ENCODE measurements at regions not wholly inside any gene's neighbourhood (a gene's known extent, or its start where the extent isn't known, plus 50 kb on each side); places are given as distances from the start of the nearest gene placed in this dataset.
A peak's percentile ranks its signal among the peaks of the same experiment; 100 is the strongest.
"Not testable (repeated sequence)": the region's sequence is repeated elsewhere in the genome, so short reads cannot be mapped to it uniquely, and the experiment has no call there.

DNA sequence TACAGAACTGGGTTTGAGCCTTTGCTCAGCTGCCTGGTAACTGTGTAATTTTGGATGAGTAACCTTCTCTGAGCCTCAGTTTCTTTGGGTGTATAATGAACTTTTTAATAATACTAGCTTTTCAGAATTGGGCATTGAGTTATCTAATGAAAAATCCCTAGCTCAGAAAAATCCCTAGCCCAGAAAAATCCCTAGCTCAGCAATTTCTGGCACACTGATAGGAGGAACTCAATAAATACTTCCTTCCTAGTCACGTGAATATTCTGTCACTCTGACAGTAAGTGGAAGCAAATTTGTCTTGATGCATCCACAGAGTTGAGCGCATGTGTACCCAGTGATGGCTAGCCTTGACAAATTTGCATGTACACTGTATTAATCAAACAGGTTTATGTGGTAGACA is 817.6 kb downstream of the XPNPEP1 start:
- DNase-seq (ENCODE audit: low spot score): no peak
- FAIRE-seq: no peak

DNA sequence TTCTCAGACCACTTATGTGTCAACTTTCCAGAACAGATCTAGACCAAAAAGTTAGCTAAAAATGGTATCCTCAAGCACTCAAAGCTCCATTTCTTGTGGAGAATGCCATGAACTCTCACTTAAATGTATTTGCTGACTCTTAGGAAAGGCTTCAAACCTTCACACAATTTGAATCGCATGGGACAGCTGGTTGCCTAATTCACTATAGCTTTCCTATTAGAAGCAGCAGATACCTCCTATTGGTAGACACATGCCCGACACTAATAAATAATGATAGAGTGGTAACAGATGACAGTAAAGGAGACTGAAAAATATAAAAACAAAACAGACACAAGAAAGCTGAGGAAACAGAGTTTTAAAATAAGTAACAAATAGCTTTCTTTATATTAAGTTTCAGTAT is 818.5 kb downstream of the XPNPEP1 start:
- FAIRE-seq (no peak), DNase-seq (ENCODE audit: low spot score) (no peak)

GRCh38 chr10:109103278-109103677 is 820.0 kb downstream of the XPNPEP1 start:
- FAIRE-seq: no peak

DNA sequence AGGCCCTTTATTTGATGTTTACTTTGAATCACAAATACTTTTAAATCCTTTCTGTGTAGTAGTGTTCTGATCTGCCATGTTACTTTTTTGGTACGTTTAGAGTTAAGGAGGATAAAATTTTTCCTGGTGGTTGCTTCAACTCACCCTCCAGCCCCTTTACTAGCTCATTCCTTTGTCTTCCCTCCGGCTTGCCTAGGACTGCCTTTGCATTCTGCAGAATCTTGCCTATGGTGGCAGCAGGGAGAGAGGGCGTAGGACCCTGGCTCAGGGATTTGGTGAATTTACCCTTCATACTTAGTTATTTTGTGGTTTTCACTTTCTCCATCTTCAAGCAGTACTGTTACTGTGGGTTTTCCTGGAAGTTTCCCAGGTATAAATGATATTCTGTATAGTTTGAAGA is 833.5 kb downstream of the XPNPEP1 start:
- DNase-seq (ENCODE audit: low spot score) (no peak), FAIRE-seq (no peak)

More at GRCh38 chr10:109103278-109103677, 820.0 kb downstream of the XPNPEP1 start:
- DNase-seq (ENCODE audit: low spot score): no peak

- FAIRE-seq: no peak
- DNase-seq (ENCODE audit: low spot score): no peak
These were observed 851.8 kb downstream of the XPNPEP1 start for GRCh38 chr10:109071539-109071938.

- DNase-seq (ENCODE audit: low spot score): no peak
- no peak for FAIRE-seq
These were observed 852.8 kb downstream of the XPNPEP1 start for GRCh38 chr10:109070492-109070891.

DNA sequence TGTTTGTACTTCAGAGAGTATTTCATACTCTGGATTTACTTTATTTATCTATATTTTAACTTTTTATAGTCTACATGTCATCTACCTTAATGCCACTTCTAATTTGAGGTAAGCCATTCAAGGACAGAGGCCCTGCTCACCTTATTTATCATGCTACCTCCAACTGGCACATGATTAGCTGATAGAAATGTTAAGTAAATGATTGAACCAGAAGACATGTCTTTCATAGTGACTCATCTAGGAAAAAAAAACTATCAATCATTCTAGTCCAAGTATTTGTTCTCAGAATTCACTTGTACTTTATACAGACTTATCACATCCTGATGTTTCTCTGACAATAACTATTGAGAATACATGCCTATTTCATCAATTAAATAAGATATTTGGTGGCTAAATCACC is 856.3 kb downstream of the XPNPEP1 start:
- FAIRE-seq: peak; percentile 83

GRCh38 chr10:109065821-109066220 is 857.5 kb downstream of the XPNPEP1 start:
- no peak for DNase-seq (ENCODE audit: low spot score)
- FAIRE-seq: no peak

More for the DNA sequence above, 856.3 kb downstream of the XPNPEP1 start:
- peak; percentile 55 for DNase-seq (ENCODE audit: low spot score)

- DNase-seq (ENCODE audit: low spot score) (peak; percentile 81), FAIRE-seq (peak; percentile 76)
These were observed 860.9 kb downstream of the XPNPEP1 start for GRCh38 chr10:109062371-109062770.

DNA sequence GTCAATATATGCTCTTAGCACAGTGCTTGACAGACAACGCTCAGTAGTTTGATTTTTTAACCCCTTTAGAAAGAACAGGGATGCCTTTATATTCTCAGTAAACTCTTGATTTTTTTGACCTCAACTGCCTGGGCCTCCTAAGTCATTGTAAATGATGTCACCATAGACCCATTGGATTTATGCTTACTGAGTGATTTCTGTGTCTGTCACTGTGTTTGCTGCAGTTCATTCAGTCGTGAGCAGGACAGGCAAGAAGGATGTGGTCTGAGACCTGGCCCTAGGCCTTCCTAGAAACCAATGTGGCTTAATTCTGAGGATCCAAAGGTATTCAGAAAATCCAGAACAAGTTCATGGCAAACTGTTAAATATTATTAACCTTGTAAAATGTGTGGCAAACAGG is 868.1 kb downstream of the XPNPEP1 start:
- no peak for FAIRE-seq

DNA sequence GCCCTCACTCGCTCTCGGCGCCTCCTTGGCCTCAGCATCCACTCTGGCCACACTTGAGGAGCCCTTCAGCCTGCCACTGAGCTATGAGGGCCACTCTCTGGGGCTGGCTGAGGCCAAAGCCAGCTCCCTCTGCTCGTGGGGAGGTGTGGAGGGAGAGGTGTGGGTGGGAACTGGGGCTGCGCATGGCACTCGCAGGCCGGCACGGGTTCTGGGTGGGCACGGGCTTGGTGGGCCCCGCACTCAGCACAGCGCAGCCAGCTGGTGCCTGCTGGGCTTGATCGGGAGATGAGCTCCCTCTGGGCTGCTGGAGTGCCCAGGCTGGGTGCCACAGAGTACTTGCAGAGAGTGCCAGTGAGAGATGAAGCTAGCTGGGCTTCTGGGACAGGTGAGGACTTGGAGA is 875.5 kb downstream of the XPNPEP1 start:
- no peak for FAIRE-seq
- DNase-seq (ENCODE audit: low spot score): no peak

More for the DNA sequence above, 868.1 kb downstream of the XPNPEP1 start:
- peak; percentile 42 for DNase-seq (ENCODE audit: low spot score)

GRCh38 chr10:109046427-109046826 is 876.9 kb downstream of the XPNPEP1 start:
- not testable (repeated sequence) for DNase-seq (ENCODE audit: low spot score); FAIRE-seq

DNA sequence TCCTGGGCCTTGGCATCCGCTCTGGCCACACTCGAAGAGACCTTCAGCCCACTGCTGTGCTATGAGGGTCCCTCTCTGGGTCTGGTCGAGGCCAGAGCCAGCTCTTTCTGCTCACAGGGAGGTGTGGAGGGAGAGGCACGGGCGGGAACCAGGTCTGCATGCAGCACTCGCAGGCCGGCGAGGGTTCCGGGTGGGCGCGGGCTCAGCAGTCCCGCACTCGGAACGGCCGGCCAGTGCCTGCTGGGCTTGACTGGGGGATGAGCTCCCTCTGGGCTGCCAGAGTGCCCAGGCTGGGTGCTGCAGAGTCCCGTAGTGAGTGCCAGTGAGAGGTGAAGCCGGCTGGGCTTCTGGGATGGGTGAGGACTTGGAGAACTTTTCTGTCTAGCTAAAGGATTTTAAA is 882.7 kb downstream of the XPNPEP1 start:
- no peak for DNase-seq (ENCODE audit: low spot score)
- FAIRE-seq: no peak

- FAIRE-seq: no peak
- DNase-seq (ENCODE audit: low spot score): no peak
These were observed 885.3 kb downstream of the XPNPEP1 start for GRCh38 chr10:109037978-109038377.

DNA sequence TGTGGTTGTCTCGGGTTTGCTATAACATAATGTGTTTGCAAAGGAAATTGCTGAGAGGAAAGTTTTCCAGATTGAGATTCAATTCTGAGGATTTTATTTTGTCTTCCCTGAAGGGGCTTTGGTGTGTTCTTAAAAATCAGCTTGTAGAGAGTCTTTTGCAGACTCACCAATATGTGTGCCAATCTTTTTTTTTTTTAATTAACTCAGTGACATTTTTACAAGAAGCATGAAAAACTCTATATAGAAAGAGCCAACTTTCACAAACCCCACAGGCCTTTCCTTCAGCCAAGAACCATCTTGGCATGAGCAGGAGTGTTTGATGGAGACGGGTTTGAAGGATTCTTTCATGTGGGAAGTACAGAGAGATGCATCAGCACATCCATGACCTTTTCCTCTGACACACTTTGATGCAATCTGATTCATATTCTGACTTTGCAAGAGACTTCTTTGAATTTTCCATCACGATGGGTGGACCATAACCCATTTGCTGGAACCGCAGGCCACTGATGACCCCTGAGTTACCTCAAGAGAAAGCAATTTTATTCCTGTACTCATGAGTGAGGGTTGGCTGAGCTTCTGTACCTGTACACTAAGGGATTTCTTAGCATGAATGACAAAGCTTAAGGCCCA is 892.6 kb downstream of the XPNPEP1 start:
- DNase-seq (ENCODE audit: low spot score): peak; percentile 56
- FAIRE-seq: no peak

- FAIRE-seq (no peak), DNase-seq (ENCODE audit: low spot score) (no peak)
These were observed 893.4 kb downstream of the XPNPEP1 start for GRCh38 chr10:109029870-109030269.

DNA sequence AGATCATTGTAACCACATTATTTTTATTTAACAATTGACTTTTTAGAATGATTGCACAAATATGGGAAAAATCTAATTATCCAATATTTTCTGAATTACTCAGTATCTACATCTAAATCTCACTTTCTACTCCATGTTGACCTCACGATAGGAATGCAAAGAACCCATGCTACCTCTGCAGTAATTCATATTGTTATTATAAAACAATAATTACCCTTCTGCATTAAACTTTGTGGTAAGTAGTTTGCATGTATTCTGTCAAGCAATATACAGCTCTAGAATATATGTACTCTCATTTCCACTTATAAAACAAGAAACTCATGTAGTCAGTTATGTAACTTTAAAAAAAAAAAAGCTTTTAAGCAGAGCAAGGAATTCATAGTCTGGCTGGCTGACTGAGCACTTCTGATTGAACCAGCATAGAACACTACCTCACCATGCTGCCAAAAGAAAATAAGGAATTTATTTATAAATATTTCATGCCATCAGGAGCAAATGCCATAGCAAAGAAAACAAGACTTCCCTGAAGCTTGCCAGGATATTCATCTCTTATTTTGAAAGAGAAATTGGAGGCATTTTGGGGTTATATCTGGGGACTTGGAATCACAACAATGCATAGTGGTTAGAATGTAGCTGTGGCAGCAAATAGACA is 895.7 kb downstream of the XPNPEP1 start:
- no peak for DNase-seq (ENCODE audit: low spot score)
- no peak for FAIRE-seq

GRCh38 chr10:109025172-109025571 is 898.1 kb downstream of the XPNPEP1 start:
- DNase-seq (ENCODE audit: low spot score): no peak
- no peak for FAIRE-seq

DNA sequence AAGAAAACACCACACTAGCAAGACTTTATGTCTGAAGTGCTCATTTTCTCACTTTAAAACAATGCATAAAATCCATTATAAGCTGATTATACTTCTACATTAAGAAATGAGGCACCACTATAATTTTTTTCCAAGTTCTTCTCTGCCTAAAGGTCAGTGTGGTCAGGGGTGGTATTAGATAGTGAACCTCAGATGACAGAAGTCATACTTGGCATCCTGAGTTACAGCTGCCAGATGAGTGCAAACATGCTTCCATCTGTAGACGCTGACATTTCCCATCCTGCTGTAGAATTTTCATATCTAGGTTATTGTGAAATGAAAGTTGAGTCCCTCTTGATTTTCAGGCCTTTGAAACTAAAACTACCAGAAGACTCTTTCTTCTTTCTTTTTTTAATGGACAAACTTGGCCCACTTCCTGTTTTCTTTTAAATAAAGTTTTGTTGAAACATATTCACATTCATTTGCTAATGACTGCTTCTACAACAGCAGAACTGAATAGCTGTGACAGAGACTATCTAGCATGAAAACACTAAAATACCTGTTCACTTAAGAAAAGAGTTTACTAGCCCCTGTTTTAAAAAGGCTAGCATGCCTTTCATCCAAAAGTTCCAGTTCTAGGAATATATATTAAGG is 900.8 kb downstream of the XPNPEP1 start:
- FAIRE-seq: no peak
- no peak for DNase-seq (ENCODE audit: low spot score)

GRCh38 chr10:109019001-109019424 is 904.3 kb downstream of the XPNPEP1 start:
- DNase-seq (ENCODE audit: low spot score) (no peak), FAIRE-seq (no peak)

DNA sequence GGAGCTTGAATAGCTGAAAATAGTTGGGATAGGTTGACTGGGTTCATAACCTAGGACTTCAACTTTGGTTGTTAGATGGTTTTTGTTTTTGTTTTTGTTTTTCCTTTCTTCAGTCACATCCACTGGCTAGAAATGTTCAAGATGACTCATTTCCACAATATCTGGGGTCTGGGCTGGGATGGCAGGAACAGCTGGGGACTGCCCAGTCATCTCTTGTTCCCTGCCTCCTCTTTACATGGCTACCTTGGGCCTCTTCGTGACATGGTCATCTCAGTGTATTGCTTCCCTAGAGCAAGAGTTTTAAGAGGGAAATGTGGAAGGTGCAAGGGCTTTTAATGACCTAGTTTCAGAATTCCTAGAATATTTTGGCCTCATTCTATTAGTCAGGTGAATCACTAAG is 915.8 kb downstream of the XPNPEP1 start:
- FAIRE-seq (no peak), DNase-seq (ENCODE audit: low spot score) (no peak)

GRCh38 chr10:108990441-108990840 is 932.9 kb downstream of the XPNPEP1 start:
- FAIRE-seq (no peak), DNase-seq (ENCODE audit: low spot score) (no peak)

DNA sequence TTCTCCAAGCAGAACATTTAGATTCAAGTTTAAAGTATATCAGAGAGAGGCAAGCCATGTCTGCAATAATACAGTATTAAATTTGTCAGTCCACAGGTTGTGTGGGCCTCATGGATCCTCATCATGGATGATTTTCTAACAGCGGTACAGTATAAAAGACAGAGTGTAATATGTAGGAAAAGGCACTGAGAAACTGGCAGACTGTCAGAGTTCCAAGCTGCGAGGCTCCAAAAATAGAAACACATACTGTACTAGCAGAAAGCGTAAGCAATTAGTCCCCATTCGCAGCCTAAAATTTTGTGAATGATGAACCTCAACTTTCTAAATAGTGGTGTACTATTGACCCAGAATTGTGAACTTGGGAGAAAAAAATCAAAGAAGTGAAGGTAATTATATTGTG is 933.3 kb downstream of the XPNPEP1 start:
- FAIRE-seq (no peak), DNase-seq (ENCODE audit: low spot score) (no peak)
